CD1c-positive myeloid dendritic cell (primary cell): ENCODE measurements at regions not wholly inside any gene's neighbourhood (a gene's known extent, or its start where the extent isn't known, plus 50 kb on each side); places are given as distances from the start of the nearest gene placed in this dataset.
A peak's percentile ranks its signal among the peaks of the same experiment; 100 is the strongest.

Source experiments
- DNase-seq: peaks from one replicate; pipeline ENCODE4 v3.0.0-alpha.2; 2016; ENCODE audit errors: extremely low spot score

DNA sequence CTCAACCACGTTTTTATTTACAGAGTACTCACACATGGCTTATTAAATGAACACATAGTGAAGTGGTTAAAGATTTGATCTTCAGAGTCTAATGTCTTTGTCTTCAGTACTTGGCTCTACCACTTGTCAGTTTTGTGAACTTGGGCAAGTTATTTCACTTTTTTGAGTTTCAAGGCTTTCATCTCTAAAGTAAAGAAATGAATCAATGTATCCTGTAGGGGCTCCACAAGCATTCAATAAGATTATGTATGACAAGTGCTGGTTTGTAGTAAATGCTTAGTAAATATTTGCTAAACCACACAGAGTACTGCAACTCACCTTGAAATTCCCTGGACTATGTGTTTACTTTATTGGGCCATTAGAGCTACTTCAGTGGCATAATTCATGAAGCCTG lies 446.0 kb upstream of the GOT2 start:
- no peak for DNase-seq

DNA sequence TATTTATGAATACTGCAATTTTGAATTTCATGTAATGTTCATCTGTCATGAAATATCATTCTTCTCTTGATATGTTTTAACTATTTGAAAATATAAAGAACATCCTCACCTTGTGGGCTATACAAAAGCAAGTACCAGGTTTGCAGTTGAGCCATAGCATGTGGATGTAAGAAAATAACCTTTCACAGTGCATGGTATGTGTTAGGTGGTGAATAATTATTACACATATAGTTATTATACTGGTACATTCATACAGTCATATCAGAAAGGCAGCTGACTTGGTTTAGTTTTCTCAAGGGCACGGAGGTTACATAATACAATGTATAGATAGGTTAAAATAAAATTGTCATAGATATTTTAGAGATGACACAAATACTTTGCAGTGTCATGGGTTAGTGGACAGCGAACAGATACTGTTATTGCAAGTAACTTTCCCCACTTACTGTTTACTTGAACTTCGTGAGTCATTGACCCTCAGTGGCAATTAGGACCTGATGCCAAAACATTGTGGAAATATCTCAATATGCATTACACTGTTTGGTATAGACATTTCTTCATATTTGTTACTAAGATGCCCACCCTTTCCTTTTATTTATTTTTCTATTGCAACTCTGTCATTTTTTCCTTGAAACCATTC lies 445.4 kb upstream of the GOT2 start:
- no peak for DNase-seq

- no peak for DNase-seq
Measured at GRCh38 chr16:59173408-59173831, 439.3 kb upstream of the GOT2 start.

DNA sequence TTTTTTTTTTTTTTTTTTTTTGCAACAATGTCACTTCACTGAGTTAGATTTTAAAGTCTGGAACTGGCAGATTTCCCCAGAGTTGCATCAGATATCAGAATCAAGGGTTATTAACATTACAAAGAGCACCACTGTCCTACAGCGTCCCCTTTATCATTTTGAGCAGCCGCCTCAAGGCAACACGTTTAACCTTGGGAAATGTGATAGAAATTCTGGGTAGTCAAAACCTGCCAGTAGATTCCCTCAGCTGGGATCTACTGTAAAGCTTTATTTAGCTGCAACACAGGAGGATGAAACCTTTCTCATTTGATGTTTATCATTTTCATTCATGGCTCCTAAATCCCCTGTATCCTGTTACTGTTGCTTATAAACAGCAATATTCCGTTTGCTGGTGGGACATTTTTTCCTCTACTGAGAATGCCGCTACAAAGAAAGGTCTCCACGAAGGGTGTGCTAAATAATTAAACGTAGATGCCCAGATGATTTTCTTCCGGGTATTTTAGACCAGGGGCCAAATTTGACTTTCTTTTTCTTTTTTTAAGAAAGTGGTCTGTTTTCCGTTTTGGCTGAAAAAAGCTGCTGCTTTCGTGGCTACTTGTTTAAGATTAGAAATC lies 436.1 kb upstream of the GOT2 start:
- DNase-seq = no peak

GRCh38 chr16:59169168-59169567 lies 435.1 kb upstream of the GOT2 start:
- DNase-seq = no peak

DNA sequence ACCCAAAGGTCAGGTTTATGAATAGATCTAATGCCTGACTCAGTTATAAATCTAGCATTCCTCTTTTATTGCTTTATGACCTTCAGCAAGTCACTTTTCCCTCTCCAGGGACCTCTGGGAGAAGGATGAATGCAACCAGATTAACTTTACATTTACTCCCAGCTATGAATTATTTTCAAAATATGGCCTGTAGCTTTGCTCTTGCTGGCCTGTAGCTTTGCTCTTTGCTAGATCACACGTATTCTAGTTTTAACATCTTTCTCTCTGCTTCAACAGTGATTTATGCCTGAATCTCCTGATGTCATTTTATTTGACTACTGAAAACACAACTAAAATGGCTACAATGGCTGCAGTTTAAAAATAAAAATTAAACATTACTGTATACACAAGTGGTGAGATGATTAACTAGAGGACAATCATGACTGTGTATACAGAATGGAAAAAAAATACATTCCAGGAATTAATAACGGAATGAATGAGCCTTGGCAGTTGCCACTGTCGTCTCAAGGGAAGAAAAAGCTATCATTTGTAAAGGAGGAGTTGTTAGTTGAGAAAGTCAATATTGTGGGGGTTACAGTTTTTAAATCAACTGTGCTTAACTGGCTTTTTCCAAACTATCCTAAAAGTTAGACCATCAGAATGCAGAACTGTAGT lies 434.5 kb upstream of the GOT2 start:
- no peak for DNase-seq

GRCh38 chr16:59164461-59164860 lies 430.3 kb upstream of the GOT2 start:
- DNase-seq = no peak

- no peak for DNase-seq
Measured at GRCh38 chr16:59163371-59164055, 429.4 kb upstream of the GOT2 start.

DNA sequence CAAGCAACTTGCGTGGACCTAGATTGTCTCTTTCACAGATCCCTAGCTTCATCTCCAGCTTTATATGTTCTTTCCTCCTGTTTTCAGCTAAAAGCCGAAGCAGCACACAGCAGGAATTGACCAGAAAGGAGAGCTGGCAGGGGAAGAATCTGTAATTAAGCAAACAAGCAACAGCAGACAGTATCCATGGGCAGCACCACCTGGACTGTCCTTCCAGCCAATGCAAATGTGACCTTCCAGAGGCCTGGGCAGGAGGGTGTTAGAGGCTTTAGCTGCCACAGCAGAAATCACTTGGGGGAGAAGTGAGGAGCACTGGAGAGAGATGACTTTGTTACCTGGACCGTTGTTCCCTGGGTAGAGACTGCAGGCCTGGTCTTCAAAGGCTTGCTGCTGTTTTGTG lies 427.6 kb upstream of the GOT2 start:
- no peak for DNase-seq

GRCh38 chr16:59154295-59154694 lies 420.2 kb upstream of the GOT2 start:
- DNase-seq = no peak

- DNase-seq = no peak
Measured at GRCh38 chr16:59148769-59149155, 414.6 kb upstream of the GOT2 start.

GRCh38 chr16:59148056-59148768 lies 414.1 kb upstream of the GOT2 start:
- peak; percentile 52 for DNase-seq

- DNase-seq = no peak
Measured at GRCh38 chr16:59146140-59146539, 412.0 kb upstream of the GOT2 start.

DNA sequence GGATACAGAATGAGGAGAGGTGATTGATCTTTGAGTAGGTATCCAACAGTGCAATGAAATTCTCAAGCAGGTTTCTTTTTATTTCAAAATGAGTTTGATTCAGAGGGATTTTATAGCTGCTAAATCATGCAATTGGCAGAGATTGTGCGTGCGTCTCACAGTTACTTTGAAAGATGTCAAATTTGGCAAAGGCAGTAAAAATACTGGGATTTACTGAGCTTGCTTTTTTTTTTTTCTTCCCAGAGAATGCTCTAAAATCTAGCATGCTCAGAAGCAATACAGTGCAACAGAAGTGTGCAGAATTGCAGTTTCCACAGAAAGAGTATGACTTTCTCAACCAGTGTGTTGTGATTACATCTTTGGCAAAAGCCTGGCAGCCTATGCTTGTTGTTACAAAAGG lies 410.7 kb upstream of the GOT2 start:
- DNase-seq = no peak

- no peak for DNase-seq
Measured at GRCh38 chr16:59144326-59144725, 410.2 kb upstream of the GOT2 start.

GRCh38 chr16:59126486-59126885 lies 392.4 kb upstream of the GOT2 start:
- no peak for DNase-seq

- no peak for DNase-seq
Measured at GRCh38 chr16:59124056-59124455, 389.9 kb upstream of the GOT2 start.

- DNase-seq = no peak
Measured at GRCh38 chr16:59123479-59123878, 389.4 kb upstream of the GOT2 start.

DNA sequence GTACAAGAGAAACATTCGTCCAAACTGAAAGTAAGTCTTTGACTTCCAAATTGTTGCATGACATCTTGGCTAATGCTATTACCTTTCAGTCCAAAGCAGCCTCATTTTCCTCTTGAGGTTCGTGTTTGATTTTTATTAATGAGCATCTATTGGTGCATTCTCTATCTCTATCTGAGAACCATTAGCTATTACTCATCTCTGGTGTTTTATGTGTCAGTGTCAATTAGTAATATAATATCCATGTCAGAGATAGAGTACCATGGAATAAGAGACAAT lies 388.1 kb upstream of the GOT2 start:
- DNase-seq = no peak

DNA sequence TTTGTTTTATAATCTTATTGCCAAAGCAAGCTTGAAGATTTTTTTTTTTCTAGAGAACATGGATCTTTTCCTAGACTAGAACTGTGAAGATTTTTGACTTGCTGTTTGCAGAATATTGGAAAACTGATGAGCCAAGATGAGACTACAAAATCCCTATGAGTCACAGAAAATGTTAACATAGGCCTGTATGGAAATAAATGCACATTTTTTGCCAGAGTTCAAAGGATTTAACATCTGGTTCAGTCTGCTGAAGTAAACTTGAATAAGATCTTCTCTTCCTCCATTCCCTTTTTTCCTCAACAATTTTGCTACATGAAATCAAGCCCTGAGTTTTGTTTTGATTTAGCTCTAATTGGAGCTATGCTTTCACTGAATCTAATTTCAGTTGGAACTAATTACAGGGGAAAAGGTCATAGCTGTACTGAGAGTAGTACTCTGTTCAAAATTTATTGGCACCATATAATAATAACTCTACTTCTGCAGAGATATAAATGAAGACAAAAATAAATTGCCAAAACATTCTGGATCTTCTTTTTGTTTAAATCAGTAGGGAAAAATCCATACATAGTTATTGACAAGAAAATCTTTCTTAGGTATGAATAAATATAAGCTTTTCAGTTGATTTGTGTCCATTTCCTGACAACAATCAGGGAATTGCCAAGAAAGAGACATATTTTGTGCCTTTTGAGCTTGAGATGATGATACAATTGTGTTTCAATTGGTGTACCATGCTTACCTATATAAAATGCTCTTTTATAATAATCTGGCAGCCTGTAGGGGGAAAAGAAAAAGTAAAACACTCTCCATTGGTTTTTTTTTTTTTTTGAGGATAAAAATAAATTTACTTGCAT lies 387.5 kb upstream of the GOT2 start:
- no peak for DNase-seq

DNA sequence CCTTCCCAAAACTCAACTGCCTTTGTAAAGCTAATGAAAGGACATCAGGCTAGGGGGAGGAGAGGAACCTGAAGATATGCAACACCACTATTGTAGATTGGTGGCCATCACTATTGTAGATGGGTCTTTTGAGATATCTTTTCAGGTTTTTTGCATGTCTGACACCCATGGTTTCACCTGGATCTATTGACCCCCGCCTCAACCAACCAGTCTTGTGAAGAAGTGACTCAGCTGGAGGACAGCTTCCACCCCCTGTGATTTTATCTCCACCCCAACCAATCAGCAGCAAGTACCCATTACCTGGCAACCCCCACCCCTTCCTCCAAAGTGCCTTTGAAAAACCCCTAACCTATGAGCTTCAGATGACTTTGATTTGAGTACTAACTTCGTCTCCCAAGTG lies 382.6 kb upstream of the GOT2 start:
- no peak for DNase-seq

DNA sequence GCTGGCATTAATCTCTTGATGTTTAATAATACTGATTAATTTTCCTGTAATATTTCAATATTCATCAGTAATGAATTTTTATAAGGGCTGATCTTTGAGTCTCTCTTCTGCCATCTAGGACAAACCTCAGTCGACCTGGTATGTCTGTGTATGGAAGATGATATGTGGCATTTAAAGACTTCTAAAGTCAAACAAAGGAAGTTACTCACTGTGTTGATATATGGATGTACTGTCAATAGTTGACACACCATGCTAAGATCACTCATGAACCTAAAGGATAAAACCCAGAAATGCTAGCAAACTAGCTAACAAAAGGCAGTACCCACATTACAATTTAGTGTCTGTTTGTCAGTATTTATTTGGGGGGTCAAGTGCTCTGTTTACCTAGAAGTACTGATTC lies 380.7 kb upstream of the GOT2 start:
- DNase-seq = no peak
